Stimulated activated CD4-positive, alpha-beta T cell treated with anti-CD3 and anti-CD28 coated beads, TNF-alpha, amount 100 ng/mL, for 48 hours (primary cell): ENCODE measurements at regions not wholly inside any gene's neighbourhood (a gene's known extent, or its start where the extent isn't known, plus 50 kb on each side); places are given as distances from the start of the nearest gene placed in this dataset.

Source experiments
- DNase-seq, 3 donors: peaks; one replicate each; pipeline ENCODE4 v3.0.0-alpha.2; 2020; ENCODE audit warnings: low read depth in 3 of 3

- DNase-seq = no peak
These were observed 86.0 kb upstream of the TP53I11 start for GRCh38 chr11:45036733-45037132.

- DNase-seq = no peak
These were observed 86.8 kb upstream of the TP53I11 start for GRCh38 chr11:45037434-45038005.

- no peak for DNase-seq
These were observed 88.2 kb upstream of the TP53I11 start for GRCh38 chr11:45038923-45039322.

- no peak for DNase-seq
These were observed 90.9 kb upstream of the TP53I11 start for GRCh38 chr11:45041596-45041995.

GRCh38 chr11:45042560-45042959, 91.9 kb upstream of the TP53I11 start:
- no peak for DNase-seq

- DNase-seq = no peak
These were observed 93.2 kb upstream of the TP53I11 start for GRCh38 chr11:45043755-45044475.

- peak in 1 of 3 donors; percentile 12 for DNase-seq
These were observed 95.2 kb upstream of the TP53I11 start for GRCh38 chr11:45045683-45046471.

- DNase-seq = no peak
These were observed 97.7 kb upstream of the TP53I11 start for GRCh38 chr11:45048313-45048841.

- no peak for DNase-seq
These were observed 97.4 kb upstream of the PRDM11 start for GRCh38 chr11:45048870-45049691.

- no peak for DNase-seq
These were observed 96.3 kb upstream of the PRDM11 start for GRCh38 chr11:45050111-45050510.

- DNase-seq = no peak
These were observed 94.8 kb upstream of the PRDM11 start for GRCh38 chr11:45051621-45052020.

- DNase-seq = no peak
These were observed 94.1 kb upstream of the PRDM11 start for GRCh38 chr11:45052361-45052760.

GRCh38 chr11:45053736-45054446, 92.5 kb upstream of the PRDM11 start:
- DNase-seq = no peak

- DNase-seq = no peak
These were observed 91.5 kb upstream of the PRDM11 start for GRCh38 chr11:45054956-45055355.

- no peak for DNase-seq
These were observed 89.9 kb upstream of the PRDM11 start for GRCh38 chr11:45056529-45056928.

- no peak for DNase-seq
These were observed 88.3 kb upstream of the PRDM11 start for GRCh38 chr11:45057938-45058646.

GRCh38 chr11:45058647-45058950, 87.8 kb upstream of the PRDM11 start:
- no peak for DNase-seq

- no peak for DNase-seq
These were observed 85.7 kb upstream of the PRDM11 start for GRCh38 chr11:45060707-45061106.

- no peak for DNase-seq
These were observed 84.8 kb upstream of the PRDM11 start for GRCh38 chr11:45061641-45062040.

- DNase-seq = no peak
These were observed 84.3 kb upstream of the PRDM11 start for GRCh38 chr11:45062115-45062514.
